Kidney (tissue), 13 donors: ENCODE measurements at regions not wholly inside any gene's neighbourhood (a gene's known extent, or its start where the extent isn't known, plus 50 kb on each side); places are given as distances from the start of the nearest gene placed in this dataset.

Experiments
- DNase-seq, 5 donors: peaks; one replicate each; pipeline ENCODE4 v3.0.0-alpha.2; 2013 to 2020
- FAIRE-seq: peaks from 2 replicates; lab custom pipeline; 2012; peaks lifted over from hg19 to GRCh38; lab: Jason Lieb, UNC
- H3K27ac ChIP-seq, 2 donors: one replicate each; pipeline ENCODE4 v1.7.0; 2013; ENCODE audit warnings: low read depth in 2 of 2, low read length in 2 of 2, inconsistent platforms in 1 of 2
- H3K27me3 ChIP-seq: one replicate; pipeline ENCODE4 v1.7.1; 2013; ENCODE audit warnings: low read length, inconsistent platforms; ENCODE audit not compliant: control insufficient read depth, insufficient read depth
- H3K36me3 ChIP-seq, 3 donors: one replicate each; pipeline versions ENCODE4 v1.7.0 to v1.7.1; 2013; ENCODE audit warnings: low read length in 3 of 3, control low read depth in 1 of 3, inconsistent platforms in 1 of 3; ENCODE audit not compliant: insufficient read depth in 3 of 3, control insufficient read depth in 2 of 3
- H3K4me1 ChIP-seq, 3 donors: one replicate each; pipeline versions ENCODE4 v1.7.0 to v1.7.1; 2013; ENCODE audit warnings: low read length in 3 of 3, inconsistent platforms in 1 of 3, low read depth in 1 of 3; ENCODE audit not compliant: control insufficient read depth in 2 of 3, insufficient read depth in 2 of 3
- H3K4me3 ChIP-seq, 3 donors: one replicate each; pipeline versions ENCODE4 v1.7.0 to v1.8.1; 2013; ENCODE audit warnings: low read length in 3 of 3, control low read depth in 1 of 3, inconsistent platforms in 1 of 3
- H3K9ac ChIP-seq, 3 donors: one replicate each; pipeline versions ENCODE4 v1.7.0 to v1.7.1; 2013; ENCODE audit warnings: low read length in 3 of 3, control low read depth in 1 of 3, inconsistent platforms in 1 of 3
- H3K9me3 ChIP-seq, 3 donors: one replicate each; pipeline versions ENCODE4 v1.7.0 to v1.7.1; 2013; ENCODE audit warnings: low read length in 3 of 3, control low read depth in 1 of 3, inconsistent platforms in 1 of 3; ENCODE audit not compliant: control insufficient read depth in 2 of 3, insufficient read depth in 1 of 3
- CTCF ChIP-seq: IDR thresholded peaks from 3 replicates; pipeline ENCODE4 v1.5.1; 2012; ENCODE audit warnings: mild to moderate bottlenecking, moderate library complexity, borderline replicate concordance; ENCODE audit not compliant: insufficient read depth; ENCODE audit errors: extremely low read depth
- intact Hi-C: fragments of 100-400 bp; cut with DNase I; formaldehyde crosslinking; loops from one replicate; pipeline ENCODE4 v1.11.1; 2022
- donor health status: control.
- donor health status: control.
- donor health status: control.
- donor health status: control.
- donor health status: control.
- donor health status: DM: yes; HTN: yes; CAD: no.
- donor health status: Normal renal cell carcinoma (clear cell type).

GRCh38 chr9:107744873-107745272 is 255.3 kb upstream of the KLF4 start:
- FAIRE-seq: no peak
- no peak for DNase-seq
- Histone ChIP-seq H3K4me3 (no peak overlapping the region), H3K9me3 (no peaks in the 10 kb centered on the region), H3K27me3 (no peaks in the 10 kb centered on the region), H3K4me1 (peaks cover 0 to 3% (median 0%) of the 10 kb centered on the region in 3 donors), H3K9ac (no peak overlapping the region), H3K27ac (no peak overlapping the region), H3K36me3 (no peaks in the 10 kb centered on the region)
- intact Hi-C loops: no loop called here
- TF ChIP-seq CTCF: no peak

GRCh38 chr9:107742531-107743309 is 253.2 kb upstream of the KLF4 start:
- no peaks in the 10 kb centered on the region for H3K9me3 ChIP-seq
- H3K9ac ChIP-seq: no peak overlapping the region
- DNase-seq: no peak
- TF ChIP-seq CTCF: no peak
- H3K4me3 ChIP-seq: no peak overlapping the region
- intact Hi-C loops: no loop called here
- no peak for FAIRE-seq
- no peaks in the 10 kb centered on the region for H3K27me3 ChIP-seq
- no peaks in the 10 kb centered on the region for H3K4me1 ChIP-seq
- no peak overlapping the region for H3K27ac ChIP-seq
- no peaks in the 10 kb centered on the region for H3K36me3 ChIP-seq

DNA sequence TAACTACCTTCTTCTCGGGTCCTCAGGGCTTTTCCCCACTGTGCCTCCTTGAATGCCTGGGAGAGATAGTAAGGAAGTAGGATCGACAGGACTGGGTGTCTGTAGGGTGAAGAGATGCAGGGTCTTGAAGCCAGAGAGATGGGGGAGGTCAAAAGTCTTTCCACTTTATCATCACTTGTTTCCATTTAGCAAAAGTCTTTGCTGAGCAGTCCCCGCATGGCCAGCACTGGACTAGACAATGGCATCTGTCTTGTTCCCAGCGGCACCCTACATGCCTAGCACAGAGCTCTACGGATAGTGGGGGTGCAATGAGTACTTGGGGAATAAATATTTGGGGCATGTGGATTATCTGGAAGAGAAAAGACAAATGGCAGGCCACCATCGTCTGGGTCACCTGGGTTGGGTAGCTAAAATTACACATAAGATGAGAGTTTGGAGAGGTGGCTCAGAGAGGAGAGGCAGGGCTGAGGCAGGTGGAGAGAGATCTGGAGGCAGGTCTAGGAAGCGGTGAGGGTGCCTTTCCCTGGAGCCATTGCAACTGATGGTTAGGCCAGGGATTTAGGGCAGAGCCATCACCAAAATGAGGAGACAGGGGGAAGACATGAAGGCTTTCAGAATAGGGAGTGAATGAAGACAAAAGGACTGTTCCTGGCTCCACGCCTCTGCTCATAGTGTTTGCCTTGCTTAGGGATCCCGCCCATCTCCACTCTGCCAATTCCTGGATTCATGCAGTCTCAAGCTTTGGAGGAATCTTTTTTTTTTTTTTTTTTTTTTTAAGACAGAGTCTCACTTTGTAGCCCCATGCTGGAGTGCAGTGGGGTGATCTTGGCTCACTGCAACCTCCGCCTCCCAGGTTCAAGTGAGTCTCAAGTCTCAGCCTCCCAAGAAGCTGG is 250.8 kb upstream of the KLF4 start:
- Histone ChIP-seq H3K9me3 (no peaks in the 10 kb centered on the region), H3K27me3 (no peaks in the 10 kb centered on the region), H3K27ac (no peak overlapping the region), H3K36me3 (no peaks in the 10 kb centered on the region), H3K4me3 (no peak overlapping the region), H3K9ac (no peak overlapping the region), H3K4me1 (no peaks in the 10 kb centered on the region)
- no peak for TF ChIP-seq CTCF
- intact Hi-C loops: no loop called here
- DNase-seq (no peak), FAIRE-seq (no peak)
